Ovary (tissue), 3 donors: ENCODE measurements at regions not wholly inside any gene's neighbourhood (a gene's known extent, or its start where the extent isn't known, plus 50 kb on each side); places are given as distances from the start of the nearest gene placed in this dataset.

ENCODE experiments used
- CTCF ChIP-seq, 3 donors: fragments of 450-650 bp in 2 of 3; fragments of 200-600 bp in 1 of 3; IDR thresholded peaks; one replicate each; pipeline versions ENCODE4 v1.5.1 to v1.8.0; 2016 to 2022; ENCODE audit warnings: antibody characterized with exemption in 3 of 3, mild to moderate bottlenecking in 1 of 3
- EP300 ChIP-seq: sonication (generic); formaldehyde crosslinking; IDR thresholded peaks from one replicate; pipeline ENCODE4 v1.6.1; 2017; ENCODE audit warnings: antibody characterized with exemption
- donor health status: DM: no; HTN: no; CAD: no.

- no peak for TF ChIP-seq CTCF (IDR thresholded peaks at IDR 0.05)
- TF ChIP-seq EP300, result no peak
Measured at GRCh38 chr3:104635872-104636580, 730.7 kb upstream of the ALCAM start.
